ENCODE measurements at regions not wholly inside any gene's neighbourhood (a gene's known extent, or its start where the extent isn't known, plus 50 kb on each side); places are given as distances from the start of the nearest gene placed in this dataset.

DNA sequence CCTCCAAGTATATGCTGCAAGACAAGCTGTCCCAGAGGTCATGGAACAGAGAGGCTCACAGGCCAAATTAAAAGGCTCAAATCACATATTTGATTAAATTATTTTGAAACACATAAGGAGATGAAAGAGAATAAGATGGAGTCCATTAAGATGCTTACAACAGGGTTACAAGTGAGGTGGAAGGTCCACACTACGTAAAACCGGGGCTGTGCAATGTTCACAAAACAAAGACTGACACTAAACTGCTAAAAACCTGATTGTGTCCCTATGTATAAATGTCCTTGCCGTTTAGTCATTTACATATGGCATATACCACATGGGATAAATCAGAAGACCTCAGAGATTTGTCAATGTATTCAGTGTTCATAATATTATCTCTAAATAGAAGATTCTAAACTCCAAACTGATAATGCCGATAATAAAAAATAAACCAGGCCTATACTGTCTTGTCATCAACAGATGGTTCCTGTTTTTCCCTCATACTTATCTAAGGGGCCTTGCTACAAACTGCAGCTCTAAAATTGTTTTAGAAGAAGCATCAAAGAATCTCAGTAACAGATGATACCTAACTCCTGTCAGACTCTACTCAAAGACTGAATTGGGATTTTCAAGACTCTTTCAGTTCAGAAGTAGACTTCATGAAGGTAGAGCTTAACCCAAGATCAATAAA lies 51.8 kb upstream of the RIPOR2 start:
- no peak for DNase-seq

DNA sequence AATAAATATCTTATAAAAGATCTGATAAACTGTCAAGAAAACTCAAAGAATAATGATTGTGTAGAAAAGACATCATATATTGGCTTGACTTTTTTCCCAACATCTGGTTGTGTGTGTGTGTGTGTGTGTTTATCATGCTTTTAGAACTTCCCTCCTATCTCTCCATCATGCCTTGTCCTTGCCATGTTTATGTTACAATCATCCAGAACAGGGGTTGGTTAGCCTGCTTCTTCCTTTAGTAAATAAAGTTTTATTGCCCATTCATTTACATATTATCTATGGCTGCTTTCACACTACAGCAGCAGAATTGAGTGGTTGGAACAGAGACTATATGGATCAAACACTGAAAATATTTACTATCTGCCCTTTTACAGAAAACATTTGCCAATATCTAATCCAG lies 52.8 kb upstream of the RIPOR2 start:
- no peak for DNase-seq

DNA sequence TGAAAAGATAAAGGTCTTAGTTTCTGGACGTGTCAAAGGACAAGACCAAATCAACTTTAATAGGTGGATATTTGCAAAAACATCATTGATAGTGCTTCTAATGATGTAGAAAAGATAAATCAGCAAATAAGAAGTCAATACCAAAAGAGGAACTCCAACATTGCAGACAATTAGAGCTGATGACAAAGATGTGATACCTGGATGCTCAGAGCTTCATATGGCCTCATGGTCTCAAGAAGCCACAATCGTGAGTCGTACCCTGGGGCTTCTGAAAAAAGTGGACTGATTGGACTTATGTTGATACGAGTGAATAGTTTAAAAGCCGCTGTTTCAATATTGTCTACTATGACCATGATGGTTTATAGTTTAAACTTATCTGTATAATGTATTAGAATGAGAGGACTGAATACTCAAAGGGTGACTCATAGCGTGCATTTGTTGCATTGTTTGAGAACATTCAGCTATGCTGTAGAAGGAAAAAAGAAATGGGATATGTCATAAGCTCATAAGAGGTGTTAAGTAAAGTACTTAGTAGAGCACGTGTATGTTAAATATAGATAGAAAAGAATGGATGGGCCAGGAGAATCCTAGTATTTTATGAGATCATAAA lies 54.6 kb upstream of the RIPOR2 start:
- no peak for DNase-seq

DNA sequence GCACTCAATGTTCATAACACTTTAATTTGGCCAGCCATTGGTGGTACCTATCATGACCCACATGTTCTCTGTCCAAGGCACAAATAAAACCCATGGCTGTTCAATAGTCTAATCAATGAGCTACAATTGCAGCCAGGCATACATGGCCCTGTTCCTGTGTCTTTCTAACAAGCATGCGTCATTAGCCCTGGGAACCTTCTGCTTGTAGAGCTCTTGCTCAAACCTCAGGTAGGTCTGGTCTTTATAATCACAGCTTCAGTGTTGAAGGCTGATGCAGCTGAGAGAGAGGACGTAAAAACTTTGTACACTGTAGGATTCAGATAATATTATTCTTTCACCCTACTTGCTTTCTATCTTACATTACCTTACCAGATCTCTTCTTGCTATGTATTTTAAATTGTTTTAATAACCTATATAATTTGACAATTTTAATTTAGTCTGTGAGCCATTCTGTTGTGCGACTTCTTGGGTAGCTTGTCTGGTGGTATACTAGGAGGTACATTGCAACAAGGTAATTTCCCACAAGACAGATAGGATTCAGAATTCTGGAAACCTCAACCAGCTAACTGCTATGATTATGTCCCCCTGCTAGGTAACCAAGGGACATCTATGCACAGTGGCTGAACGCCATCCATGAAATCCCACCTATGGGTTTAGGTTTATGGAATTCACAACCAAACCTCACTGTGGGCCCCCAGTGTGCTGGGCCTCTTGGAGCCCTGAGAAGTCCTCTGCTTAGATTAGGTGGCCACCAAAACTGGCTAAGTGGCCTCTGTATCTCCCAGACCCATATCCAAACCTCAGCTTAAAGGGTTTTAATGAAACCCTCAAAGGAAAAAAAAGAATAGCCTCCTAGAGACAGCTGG lies 55.4 kb upstream of the RIPOR2 start:
- DNase-seq: no peak

DNA sequence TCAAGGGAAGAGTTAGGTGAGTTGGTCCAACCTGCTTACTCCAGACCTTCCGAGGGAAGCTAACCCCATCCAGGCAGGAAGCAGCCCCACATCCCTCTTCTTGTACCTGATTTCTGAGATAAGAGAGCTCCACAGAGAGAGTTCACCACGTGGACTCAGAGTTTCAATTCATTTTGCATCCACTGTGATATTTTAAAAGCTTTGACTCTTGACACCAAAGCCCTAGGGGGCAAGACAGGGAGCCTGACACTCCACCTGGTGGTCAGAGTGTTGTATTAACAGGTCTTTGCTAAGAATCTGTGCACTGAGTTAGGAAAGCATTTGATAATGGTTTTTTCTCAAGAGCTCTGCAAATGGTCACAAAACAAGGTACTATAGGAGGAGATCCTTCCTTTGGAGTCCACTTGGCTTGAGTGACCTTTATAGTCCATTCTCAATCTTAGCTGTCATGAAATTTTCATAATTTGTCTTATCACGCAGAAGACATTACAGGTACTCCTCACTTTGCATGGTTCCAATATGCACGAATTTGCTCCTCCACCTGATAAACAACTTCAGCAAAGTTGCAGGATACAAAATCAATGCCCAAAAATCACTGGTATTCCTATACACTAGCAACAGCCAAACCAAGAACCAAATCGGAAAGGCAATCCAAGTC lies 56.2 kb upstream of the RIPOR2 start:
- peak; percentile 58 for DNase-seq

DNA sequence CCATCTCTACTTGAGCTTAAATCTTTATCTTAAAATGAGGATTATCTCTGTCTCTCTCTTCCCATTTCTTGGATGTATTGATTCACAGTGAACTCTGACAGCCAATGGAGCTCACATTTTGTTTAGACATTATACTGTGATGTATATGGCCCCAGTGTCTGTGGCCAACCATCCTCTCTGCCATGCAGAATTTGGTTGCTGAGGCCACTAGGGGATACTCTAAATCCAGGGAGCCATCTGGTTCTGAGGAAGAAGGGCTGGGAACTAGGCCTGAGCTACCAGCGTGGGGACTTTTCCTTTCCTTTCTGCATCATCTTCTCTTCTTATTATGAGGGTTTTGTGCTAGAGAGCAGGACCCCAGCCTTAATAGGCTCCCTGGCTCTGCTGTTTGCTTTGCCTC lies 59.1 kb upstream of the RIPOR2 start:
- no peak for DNase-seq

DNA sequence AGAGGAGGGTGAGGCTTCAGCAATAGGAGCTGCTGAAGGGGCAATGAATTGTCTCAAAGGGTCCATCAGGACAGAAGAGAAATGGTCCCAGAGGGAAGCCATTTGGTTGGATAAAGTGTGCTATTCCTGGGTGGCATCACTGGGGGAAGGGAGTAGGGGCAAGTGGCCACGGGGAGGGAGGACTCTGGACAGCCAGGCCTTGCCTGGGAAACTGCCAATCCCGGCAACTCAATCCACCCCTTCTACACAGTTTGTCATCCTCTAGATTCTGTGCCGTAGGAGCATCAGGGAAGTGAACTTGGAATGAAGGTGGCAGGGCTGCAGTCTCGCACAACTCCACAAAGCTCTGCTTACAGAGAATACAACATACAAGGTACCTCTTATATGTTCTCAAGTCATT lies 59.5 kb upstream of the RIPOR2 start:
- no peak for DNase-seq

DNA sequence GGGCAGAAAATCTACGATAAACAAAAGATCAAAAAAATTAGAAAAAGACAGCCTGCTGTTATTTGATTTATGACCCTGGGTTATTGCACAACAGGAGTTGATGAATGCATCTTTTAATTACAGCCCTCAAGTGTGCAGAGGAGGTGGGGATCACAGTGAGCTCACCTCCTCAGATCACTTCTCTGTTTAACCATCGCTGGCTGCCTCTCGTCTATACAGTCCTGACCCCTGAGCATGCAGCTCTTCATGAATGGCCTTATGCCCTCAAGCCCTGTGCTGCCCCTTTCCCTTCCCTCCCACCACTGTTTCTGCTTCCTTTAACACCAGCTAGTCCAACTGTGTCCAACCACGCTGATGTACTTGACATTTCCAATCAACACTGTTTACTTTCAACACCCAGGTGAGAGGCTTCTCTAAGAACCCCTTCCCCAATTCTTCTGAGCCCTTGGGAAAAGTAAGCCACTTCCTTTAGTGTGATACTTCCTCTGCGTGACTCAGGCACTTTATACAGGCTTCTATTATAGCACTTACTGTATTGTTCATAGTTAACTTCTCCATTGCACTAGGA lies 60.6 kb upstream of the RIPOR2 start:
- DNase-seq: no peak

DNA sequence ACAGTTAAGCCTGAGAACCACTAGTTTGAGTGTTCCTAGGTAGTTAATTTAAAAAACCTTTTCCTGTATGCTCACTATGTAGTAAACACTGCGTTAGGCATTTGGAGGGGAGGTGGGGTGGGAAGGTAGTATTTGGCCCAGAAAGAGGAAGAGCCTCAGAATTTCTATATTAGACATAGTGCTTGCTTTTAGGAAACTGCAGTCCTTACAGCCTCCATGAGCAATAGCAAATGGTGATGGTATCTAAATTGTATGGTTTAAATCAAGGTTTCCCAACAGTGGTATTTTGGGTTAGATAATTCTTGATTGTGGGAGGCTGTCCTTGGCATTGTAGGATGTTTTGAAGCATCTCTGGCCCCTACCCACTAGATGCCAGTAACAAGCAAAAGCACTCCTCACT lies 61.5 kb upstream of the RIPOR2 start:
- DNase-seq: no peak

DNA sequence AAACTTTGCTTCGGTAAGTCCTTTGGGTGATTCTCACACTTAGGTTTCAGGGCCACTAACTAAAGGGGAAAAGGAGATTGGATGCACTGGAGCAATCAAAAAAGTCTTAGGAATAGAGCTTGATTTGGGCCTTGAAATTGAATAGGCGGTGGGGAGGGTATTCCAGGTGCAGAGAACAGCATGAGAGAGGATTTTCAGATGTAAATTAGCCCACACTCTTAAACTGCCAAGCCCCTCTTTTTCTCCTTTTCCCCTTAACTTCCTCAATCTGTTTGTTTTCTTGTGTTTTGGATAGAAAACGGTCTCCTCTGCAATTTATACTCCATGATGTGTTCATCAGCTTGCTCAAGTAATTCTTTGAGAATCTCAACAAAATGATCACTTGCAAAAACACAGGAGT lies 62.1 kb upstream of the RIPOR2 start:
- DNase-seq: no peak

DNA sequence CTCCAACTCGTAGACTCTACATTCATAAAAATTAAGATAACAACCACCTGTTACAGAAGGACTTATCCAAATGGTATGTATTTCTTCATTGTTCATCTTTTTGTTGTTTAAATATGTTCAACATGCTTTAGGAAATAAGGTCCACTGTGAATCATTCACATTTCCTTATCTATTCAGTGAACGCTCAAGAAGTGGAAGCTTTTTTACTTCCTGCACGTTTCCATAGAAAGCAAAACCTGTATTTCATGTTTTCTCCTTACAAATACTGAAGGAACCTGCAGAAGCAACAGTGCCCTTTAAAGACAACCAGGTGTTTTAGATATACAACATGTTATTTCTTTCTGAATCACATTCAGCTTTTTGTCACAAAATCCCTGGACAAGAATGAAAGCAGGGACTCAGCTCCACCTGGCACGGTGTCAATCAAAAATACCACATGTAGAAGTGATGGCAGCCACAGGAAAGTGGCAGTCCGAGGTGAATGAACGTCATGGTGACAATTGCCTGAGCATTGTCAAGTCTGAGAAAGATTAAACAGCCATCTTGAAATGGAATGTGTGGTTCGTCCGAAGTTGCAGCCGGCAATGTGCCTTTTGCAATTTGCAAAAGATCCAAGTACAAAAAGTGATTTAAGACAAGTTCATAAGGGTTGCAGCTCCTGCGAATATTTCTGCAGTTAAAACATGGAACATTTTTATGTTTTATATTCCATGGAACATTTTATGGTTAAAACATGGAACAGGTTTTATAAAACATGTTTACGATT lies 66.7 kb upstream of the RIPOR2 start:
- DNase-seq: no peak

DNA sequence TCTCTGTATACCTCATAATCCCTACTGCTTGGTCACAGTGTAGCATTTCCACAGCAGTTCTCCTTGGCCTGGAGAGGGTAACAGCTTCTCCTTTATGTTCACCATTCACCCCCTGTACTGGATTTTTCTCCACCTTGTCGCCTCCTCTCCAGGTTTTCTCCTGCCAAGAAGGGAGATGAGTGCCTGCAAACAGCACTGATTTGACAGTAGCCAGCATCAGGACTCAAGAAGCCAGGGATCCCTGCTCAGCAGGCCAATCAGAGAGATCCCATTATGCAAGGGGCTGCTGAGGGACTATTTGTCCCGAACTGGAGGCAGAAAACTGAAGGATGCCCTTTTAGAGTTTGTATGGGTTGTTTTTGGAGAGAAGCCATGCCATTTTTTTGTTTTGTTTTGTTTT lies 68.6 kb upstream of the RIPOR2 start:
- no peak for DNase-seq

DNA sequence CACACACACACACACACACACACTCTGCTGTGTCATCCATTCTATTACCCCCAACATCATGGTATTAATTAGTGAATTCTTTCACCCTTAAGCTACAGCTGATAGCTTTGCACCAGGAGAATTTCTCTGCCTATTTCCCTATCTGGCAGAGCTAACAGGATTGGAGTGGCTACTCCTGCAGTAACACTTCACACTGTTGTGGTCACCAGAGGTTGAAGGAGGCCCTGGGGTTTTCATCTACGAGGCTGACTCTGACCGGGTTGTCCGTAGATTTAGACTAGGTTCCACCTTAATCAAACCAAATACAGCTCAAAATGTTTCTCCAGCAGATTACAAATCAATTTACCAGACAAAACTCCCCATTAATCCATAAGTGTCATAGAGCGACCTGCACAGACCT lies 69.2 kb upstream of the RIPOR2 start:
- DNase-seq: no peak

DNA sequence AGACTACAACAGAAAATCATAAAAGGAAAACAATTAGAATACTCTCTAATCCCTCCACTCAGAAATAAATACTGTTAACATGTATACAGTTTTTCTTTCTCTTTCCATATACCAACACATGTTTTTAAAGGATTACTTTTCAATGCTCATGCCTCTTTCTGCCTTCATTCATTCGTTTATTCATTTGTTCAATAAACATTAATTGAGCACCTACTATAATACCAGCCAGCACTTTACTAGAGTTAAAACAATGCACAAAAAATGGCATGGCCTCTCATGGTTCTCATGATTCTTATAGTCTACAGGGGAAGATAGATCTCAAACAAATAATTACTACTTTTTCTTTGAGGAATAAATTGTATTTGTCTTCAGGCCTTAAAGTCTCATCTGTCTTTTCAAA lies 70.3 kb upstream of the RIPOR2 start:
- DNase-seq: no peak

DNA sequence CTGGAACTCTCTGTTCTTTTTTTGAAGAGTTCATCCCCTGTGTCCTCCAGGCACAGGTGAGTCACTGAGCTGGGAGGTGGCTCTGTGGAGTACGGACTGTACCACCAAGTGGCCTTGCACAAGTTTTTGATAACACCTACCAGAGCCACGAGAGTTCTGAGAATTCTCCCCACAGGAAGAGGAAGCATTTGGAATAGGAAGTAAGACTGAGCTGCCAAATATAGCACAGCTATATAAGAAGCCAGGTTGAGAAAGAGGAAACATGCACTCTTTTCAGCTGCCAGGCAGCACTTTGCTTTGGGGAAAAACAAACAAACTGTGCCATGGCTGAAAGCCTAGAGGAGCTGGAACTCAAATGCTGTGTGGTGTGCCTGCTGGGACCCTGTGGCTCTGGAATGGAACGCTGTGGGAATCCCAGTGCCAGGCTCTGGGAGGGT lies 70.8 kb upstream of the RIPOR2 start:
- no peak for DNase-seq

DNA sequence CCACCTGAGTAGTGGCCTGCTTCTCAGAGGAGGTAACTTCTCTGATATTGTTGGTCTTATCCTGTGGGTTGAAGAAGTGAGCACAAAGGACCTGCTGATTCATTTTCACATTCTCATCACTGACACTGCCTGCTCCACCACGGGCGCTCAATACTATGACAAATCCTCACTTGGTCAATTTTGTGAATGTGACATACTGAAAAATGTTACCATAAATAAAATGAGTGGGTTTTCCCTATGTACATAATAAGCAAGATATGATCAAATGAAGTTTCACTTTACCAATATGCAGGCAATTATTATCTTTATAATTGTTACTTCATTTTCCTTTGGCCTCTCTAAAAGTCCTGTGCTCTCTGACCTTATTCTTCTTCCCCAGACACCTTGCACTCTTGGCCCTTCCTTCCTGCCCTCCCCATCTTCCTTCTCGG lies 71.5 kb upstream of the RIPOR2 start:
- DNase-seq: no peak

DNA sequence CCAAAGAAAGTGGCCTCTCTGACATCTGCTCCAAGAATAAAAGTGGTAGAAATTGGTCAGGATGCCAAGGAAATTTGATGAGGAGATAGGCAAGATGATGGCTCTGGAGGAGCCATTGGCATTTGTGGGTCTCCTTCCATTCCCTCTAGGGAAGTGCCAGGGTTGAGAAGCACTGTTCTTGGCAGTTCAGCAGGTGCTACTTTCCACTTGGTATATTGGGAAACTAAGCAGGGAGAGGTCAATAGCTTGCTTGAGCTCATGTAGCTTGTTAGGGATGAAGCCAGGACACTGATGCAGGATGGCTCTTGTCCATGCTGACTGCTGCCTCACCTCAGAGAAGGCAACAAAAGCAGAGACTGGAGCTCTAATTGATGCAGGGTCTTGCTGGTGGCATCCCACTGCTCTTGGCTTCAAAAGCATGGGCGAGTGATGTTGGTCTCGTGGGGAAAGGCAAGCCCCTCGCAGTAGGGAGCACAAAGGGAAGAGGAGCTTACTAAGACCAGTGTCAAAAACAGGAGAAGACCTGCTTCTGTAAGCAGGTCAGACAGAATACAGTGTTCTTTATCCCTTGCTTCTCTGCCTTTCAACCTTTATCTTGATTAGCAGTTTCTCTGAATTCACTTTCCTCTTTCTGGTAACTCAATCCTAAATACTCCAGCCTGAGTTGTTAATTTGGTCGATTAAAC lies 73.1 kb upstream of the RIPOR2 start:
- DNase-seq: no peak

DNA sequence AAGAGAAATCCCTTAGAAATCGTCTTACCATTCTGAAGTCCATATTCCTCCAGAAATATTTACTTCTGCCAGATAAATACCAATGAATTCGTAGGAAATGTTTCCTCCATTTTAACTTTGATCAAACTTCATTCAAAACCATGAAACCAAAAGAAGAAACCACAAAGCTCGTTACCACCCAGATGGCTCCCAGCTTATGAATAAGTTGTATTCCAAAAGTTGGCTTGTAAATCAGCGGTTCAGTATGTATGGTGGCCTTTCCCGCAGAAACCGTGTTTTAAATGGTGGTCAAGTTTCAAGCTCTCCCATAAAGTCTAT lies 73.6 kb upstream of the RIPOR2 start:
- no peak for DNase-seq

DNA sequence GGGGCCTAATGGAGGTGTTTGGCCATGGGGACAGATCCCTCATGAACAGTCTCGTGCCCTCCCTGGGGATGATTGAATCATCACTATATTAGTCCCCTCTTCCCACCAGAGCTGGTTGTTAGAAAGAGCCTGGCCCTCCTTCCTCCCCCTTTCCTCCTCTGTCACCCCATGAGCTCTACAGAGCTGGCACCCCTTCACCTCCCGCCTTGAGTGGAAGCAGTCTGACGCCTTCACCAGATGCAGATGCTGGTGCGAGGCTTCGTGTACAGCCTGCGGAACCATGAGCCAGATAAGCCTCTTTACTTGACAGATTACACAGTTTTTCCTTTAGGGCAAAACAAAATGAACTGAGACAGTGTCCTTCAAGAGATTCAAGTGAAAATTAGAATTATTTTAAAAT lies 74.4 kb upstream of the RIPOR2 start:
- DNase-seq: no peak

DNA sequence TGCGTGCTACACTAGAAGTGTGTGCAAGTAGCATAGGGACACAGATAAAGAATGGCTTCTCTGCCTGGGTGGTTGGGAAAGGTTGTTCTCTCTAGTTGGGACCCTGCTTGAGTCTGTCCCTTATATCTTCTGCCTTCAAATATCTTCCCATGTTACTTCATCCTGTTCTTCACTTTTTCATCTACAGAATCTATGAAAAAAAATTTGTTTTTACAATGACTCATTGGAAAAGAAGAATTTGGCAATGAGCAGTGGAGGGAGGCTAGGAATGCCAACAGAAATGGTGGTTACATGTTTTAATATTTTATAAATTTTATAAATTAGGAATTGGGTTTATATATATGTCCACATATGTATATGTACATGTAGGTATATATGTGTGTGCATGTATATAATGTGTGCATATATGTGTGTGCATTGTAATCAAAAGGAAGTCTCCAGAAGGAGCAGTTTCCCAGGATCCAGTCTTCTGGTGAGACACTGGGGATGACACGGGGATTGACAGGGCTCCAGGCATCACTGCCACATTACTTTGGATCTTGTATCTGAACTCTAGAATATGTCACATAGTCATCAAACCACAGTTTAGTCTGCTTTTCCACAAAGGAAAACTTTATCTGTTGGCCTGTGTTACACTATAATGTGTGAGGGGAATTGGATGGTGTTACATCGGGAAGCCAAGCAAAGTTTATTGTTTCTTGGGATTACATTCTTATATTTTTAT lies 75.3 kb upstream of the RIPOR2 start:
- DNase-seq: no peak

DNA sequence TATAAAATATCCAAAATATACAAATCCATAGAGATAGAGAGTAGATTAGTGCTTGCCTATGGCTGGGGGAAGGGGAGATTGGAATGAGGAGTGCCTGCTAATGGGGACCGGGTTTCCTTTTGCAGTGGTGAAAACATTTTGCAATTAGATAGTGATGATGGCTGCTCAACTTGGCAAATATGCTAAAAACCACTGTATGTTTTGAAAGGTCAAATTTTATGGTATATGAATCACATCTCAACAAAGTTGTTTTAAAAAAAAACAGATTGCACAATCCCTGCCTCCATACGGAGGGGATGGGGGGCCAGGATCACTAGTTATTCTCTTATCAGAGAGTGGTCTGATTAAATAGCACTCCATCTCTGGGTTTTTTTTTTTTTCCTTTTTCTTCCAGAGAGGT lies 76.9 kb upstream of the RIPOR2 start:
- no peak for DNase-seq

Data from activated CD4-positive, alpha-beta T cell treated with anti-CD3 and anti-CD28 coated beads for 1 hour (primary cell).